AG08395 (cell line): ENCODE measurements at regions not wholly inside any gene's neighbourhood (a gene's known extent, or its start where the extent isn't known, plus 50 kb on each side); places are given as distances from the start of the nearest gene placed in this dataset.

Experiments used
- DNase-seq: peaks from one replicate; pipeline ENCODE4 v3.0.0; 2012; ENCODE audit warnings: mixed read lengths, low spot score

GRCh38 chr14:101120641-101121507, 217.4 kb upstream of the RTL1 start:
- DNase-seq: no peak

- DNase-seq: no peak
These were observed 218.1 kb upstream of the RTL1 start for GRCh38 chr14:101121508-101122139.

GRCh38 chr14:101122237-101123141, 219.0 kb upstream of the RTL1 start:
- DNase-seq: no peak

GRCh38 chr14:101123618-101124510, 220.3 kb upstream of the RTL1 start:
- DNase-seq: no peak

- no peak for DNase-seq
These were observed 221.3 kb upstream of the RTL1 start for GRCh38 chr14:101124815-101125214.

GRCh38 chr14:101125313-101125712, 221.8 kb upstream of the RTL1 start:
- DNase-seq: no peak

GRCh38 chr14:101125719-101126651, 222.5 kb upstream of the RTL1 start:
- no peak for DNase-seq

GRCh38 chr14:101126731-101127130, 223.2 kb upstream of the RTL1 start:
- DNase-seq: no peak

GRCh38 chr14:101127224-101127623, 223.7 kb upstream of the RTL1 start:
- DNase-seq: no peak

GRCh38 chr14:101128478-101129321, 225.2 kb upstream of the RTL1 start:
- no peak for DNase-seq

- no peak for DNase-seq
These were observed 226.1 kb upstream of the RTL1 start for GRCh38 chr14:101129521-101130167.

- DNase-seq: no peak
These were observed 227.3 kb upstream of the RTL1 start for GRCh38 chr14:101130861-101131260.

- no peak for DNase-seq
These were observed 228.0 kb upstream of the RTL1 start for GRCh38 chr14:101131451-101131916.

GRCh38 chr14:101132051-101132571, 228.6 kb upstream of the RTL1 start:
- no peak for DNase-seq

- DNase-seq: no peak
These were observed 229.1 kb upstream of the RTL1 start for GRCh38 chr14:101132588-101132987.

GRCh38 chr14:101133068-101133467, 229.5 kb upstream of the RTL1 start:
- DNase-seq: no peak

GRCh38 chr14:101134161-101134631, 230.7 kb upstream of the RTL1 start:
- no peak for DNase-seq

- no peak for DNase-seq
These were observed 231.4 kb upstream of the RTL1 start for GRCh38 chr14:101134851-101135433.
